Neural cell (in vitro differentiated cells): ENCODE measurements at regions not wholly inside any gene's neighbourhood (a gene's known extent, or its start where the extent isn't known, plus 50 kb on each side); places are given as distances from the start of the nearest gene placed in this dataset.
"Not testable (repeated sequence)": the region's sequence is repeated elsewhere in the genome, so short reads cannot be mapped to it uniquely, and the experiment has no call there.

Experiments used
- H2AFZ ChIP-seq: fragments of 200-600, 300-800 bp; sonication (generic), shearing (Covaris generic); 2 replicates; pipeline ENCODE4 v1.6.0; 2014; ENCODE audit warnings: low read depth, mild to moderate bottlenecking, antibody characterized with exemption, low read length, moderate library complexity
- H3F3A ChIP-seq: fragments of 200-600 bp; shearing (Covaris generic); 2 replicates; pipeline ENCODE4 v1.6.1; 2016; ENCODE audit warnings: mild to moderate bottlenecking, moderate library complexity, mixed read lengths, antibody characterized with exemption, low read length; ENCODE audit not compliant: insufficient read depth, poor library complexity, severe bottlenecking
- H3K27ac ChIP-seq: fragments of 200-600, 300-800 bp; sonication (generic), shearing (Covaris generic); 2 replicates; pipeline ENCODE4 v1.5.1; 2014; ENCODE audit warnings: mild to moderate bottlenecking, low read length, moderate library complexity
- H3K27me3 ChIP-seq: fragments of 300-800, 200-600 bp; sonication (generic), shearing (Covaris generic); 2 replicates; pipeline ENCODE4 v1.6.0; 2014; ENCODE audit warnings: mild to moderate bottlenecking, low read depth, low read length, moderate library complexity; ENCODE audit not compliant: insufficient read depth
- H3K36me3 ChIP-seq: fragments of 300-800, 200-600 bp; sonication (generic), shearing (Covaris generic); 2 replicates; pipeline ENCODE4 v1.5.1; 2014; ENCODE audit warnings: mild to moderate bottlenecking, antibody characterized with exemption, low read length, moderate library complexity; ENCODE audit not compliant: insufficient read depth
- H3K4me2 ChIP-seq: fragments of 300-800, 200-600 bp; sonication (generic), shearing (Covaris generic); 2 replicates; pipeline ENCODE4 v1.6.0; 2014; ENCODE audit warnings: mild to moderate bottlenecking, low read length
- H3K4me3 ChIP-seq: fragments of 300-800, 200-600 bp; sonication (generic), shearing (Covaris generic); 2 replicates; pipeline ENCODE4 v1.5.1; 2014; ENCODE audit warnings: mild to moderate bottlenecking, low read length, moderate library complexity
- H3K79me2 ChIP-seq: fragments of 200-600 bp; shearing (Covaris generic); replicated peaks from 2 replicates; pipeline ENCODE4 v1.6.0; 2014; ENCODE audit warnings: mild to moderate bottlenecking, low read length, moderate library complexity; ENCODE audit not compliant: insufficient read depth
- H3K9ac ChIP-seq: fragments of 300-800, 200-600 bp; sonication (generic), shearing (Covaris generic); 2 replicates; pipeline ENCODE4 v1.6.1; 2016; ENCODE audit warnings: mild to moderate bottlenecking, low read length, mixed read lengths
- H3K9me2 ChIP-seq: fragments of 200-600 bp; shearing (Covaris generic); 2 replicates; pipeline ENCODE4 v1.6.1; 2016; ENCODE audit warnings: mild to moderate bottlenecking, low read length, mixed read lengths; ENCODE audit not compliant: insufficient read depth
- H3K9me3 ChIP-seq: fragments of 200-600, 300-800 bp; sonication (generic), shearing (Covaris generic); 2 replicates; pipeline ENCODE4 v1.6.1; 2016; ENCODE audit warnings: mild to moderate bottlenecking, mixed run types, low read length, moderate library complexity, mixed read lengths
- H4K20me1 ChIP-seq: fragments of 200-600 bp; shearing (Covaris generic); 2 replicates; pipeline ENCODE4 v1.6.1; 2016; ENCODE audit warnings: mild to moderate bottlenecking, mixed run types; ENCODE audit not compliant: insufficient read depth
- CTCF ChIP-seq: fragments of 450-650 bp; IDR thresholded peaks from 2 replicates; pipeline ENCODE4 v1.5.1; 2014; ENCODE audit warnings: antibody characterized with exemption, mild to moderate bottlenecking, moderate library complexity; ENCODE audit not compliant: poor library complexity, severe bottlenecking
- EP300 ChIP-seq: fragments of 450-650 bp; conservative IDR thresholded peaks from 2 replicates; pipeline ENCODE4 v1.6.1; 2014; ENCODE audit warnings: antibody characterized with exemption, mild to moderate bottlenecking, moderate library complexity; ENCODE audit not compliant: poor library complexity, severe bottlenecking
- EZH2 ChIP-seq: fragments of 200-600, 300-800 bp; shearing (Covaris generic), sonication (generic); IDR thresholded peaks from 2 replicates; pipeline ENCODE4 v1.6.1; 2014; ENCODE audit warnings: antibody characterized with exemption, low read length, borderline replicate concordance, mild to moderate bottlenecking; ENCODE audit not compliant: insufficient read depth, poor library complexity, severe bottlenecking
- MXI1 ChIP-seq: fragments of 450-650 bp; conservative IDR thresholded peaks from 2 replicates; pipeline ENCODE4 v1.6.1; 2014; ENCODE audit warnings: antibody characterized with exemption, mild to moderate bottlenecking; ENCODE audit not compliant: poor library complexity, severe bottlenecking
- POLR2AphosphoS5 ChIP-seq: IDR thresholded peaks from 2 replicates; pipeline ENCODE4 v1.6.1; 2012
- RAD21 ChIP-seq: fragments of 450-650 bp; conservative IDR thresholded peaks from 2 replicates; pipeline ENCODE4 v1.6.1; 2014; ENCODE audit warnings: antibody characterized with exemption, mild to moderate bottlenecking, moderate library complexity
- REST ChIP-seq: IDR thresholded peaks from 2 replicates; pipeline ENCODE4 v1.6.1; 2012; ENCODE audit warnings: borderline replicate concordance
- SMC3 ChIP-seq: fragments of 450-650 bp; conservative IDR thresholded peaks from 2 replicates; pipeline ENCODE4 v1.6.1; 2014; ENCODE audit warnings: antibody characterized with exemption, mild to moderate bottlenecking, moderate library complexity; ENCODE audit not compliant: poor library complexity
- TAF1 ChIP-seq: IDR thresholded peaks from 2 replicates; pipeline ENCODE4 v1.6.1; 2012; ENCODE audit warnings: low read depth

GRCh38 chr22:44639891-44640617 is 62.0 kb upstream of the PRR5 start:
- H3K79me2 ChIP-seq: no peaks in the 10 kb centered on the region
- TF ChIP-seq RAD21 (no peak), EP300 (no peak), SMC3 (no peak), REST (no peak), CTCF (no peak), TAF1 (no peak), MXI1 (no peak), EZH2 (no peak), POLR2AphosphoS5 (no peak)
- no peak overlapping the region for H3K27ac ChIP-seq
- H3K9me3 ChIP-seq: no peaks in the 10 kb centered on the region
- H2AFZ ChIP-seq: no peak overlapping the region
- H3K36me3 ChIP-seq: no peaks in the 10 kb centered on the region
- H3K4me3 ChIP-seq: no peak overlapping the region
- H3K9me2 ChIP-seq: no peaks in the 10 kb centered on the region
- no peak overlapping the region for H3K4me2 ChIP-seq
- no peaks in the 10 kb centered on the region for H3F3A ChIP-seq
- H3K27me3 ChIP-seq: no peaks in the 10 kb centered on the region
- no peaks in the 10 kb centered on the region for H4K20me1 ChIP-seq
- H3K9ac ChIP-seq: no peak overlapping the region

DNA sequence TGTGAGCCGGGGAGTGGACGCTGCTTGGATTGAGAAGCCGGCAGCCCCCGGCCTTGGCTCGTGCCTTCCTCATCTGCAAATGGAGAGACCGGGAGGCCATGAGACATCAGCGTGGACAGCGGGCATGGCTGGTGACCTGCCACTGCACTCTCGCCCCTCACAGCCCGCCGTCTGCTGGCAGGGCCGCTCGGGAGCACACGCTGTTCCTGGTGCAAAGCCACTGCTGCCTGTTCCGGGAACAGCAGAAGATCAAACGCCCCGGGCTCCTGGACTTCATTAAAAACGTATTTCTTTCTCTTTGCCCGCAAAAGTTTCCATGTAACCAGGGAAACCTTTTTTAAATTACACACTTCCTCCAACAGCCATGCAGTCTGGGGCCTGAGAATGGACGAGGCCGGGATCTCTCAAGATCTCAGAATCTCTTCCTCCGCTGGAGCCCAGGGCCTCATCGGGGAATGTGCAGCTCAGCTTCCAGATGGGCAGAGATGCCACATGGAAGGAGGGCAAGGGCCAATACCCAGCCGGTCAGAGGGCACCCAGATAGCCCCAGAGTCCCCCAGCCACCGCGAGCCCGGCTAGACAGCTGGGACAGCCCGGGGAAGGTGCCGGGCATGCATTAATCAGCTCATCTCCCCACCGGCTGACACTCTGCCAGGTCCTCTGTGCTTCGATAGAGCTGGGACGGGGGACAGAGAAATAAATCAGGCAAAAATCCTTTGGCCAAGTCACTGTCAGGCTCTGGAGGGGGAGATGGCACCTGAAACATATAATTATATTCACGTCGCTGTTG is 62.8 kb upstream of the PRR5 start:
- H3K4me2 ChIP-seq: no peak overlapping the region
- no peak overlapping the region for H3K27ac ChIP-seq
- H3K9me2 ChIP-seq: no peaks in the 10 kb centered on the region
- H3F3A ChIP-seq: no peaks in the 10 kb centered on the region
- no peak overlapping the region for H3K4me3 ChIP-seq
- TF ChIP-seq RAD21 (no peak), CTCF (no peak)
- no peaks in the 10 kb centered on the region for H3K27me3 ChIP-seq
- H4K20me1 ChIP-seq: no peaks in the 10 kb centered on the region
- no peak overlapping the region for H2AFZ ChIP-seq
- H3K79me2 ChIP-seq: no peaks in the 10 kb centered on the region
- H3K9me3 ChIP-seq: no peaks in the 10 kb centered on the region
- no peaks in the 10 kb centered on the region for H3K36me3 ChIP-seq
- H3K9ac ChIP-seq: no peak overlapping the region

DNA sequence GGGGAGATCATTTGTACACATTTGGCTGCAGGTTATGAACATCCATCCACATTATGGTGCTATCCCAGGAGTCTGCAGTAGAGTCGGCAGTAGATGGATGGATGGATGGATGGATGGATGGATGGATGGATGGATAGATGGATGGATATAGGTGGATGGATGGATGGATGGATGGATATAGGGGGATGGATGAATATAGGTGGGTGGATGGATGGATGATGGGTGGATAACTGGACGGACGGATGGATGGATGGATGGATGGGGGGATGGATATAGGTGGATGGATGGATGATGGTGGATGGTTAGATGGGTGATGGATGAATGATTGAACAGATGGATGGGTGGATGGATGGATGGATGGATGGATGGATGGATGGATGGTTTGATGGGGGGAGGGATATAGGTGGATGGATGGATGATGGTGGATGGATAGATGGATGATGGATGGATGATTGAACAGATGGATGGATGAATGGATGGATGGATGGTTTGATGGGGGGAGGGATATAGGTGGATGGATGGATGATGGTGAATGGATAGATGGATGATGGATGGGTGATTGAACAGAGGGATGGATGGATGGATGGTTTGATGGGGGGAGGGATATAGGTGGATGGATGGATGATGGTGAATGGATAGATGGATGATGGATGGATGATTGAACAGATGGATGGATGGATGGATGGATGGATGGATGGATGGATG is 65.3 kb upstream of the PRR5 start:
- not testable (repeated sequence) for H2AFZ ChIP-seq, H3K4me3 ChIP-seq

GRCh38 chr22:44635567-44635966 is 66.4 kb upstream of the PRR5 start:
- not testable (repeated sequence) for H2AFZ ChIP-seq, H3K36me3 ChIP-seq, H3K27me3 ChIP-seq, H3F3A ChIP-seq, H3K79me2 ChIP-seq, H3K4me3 ChIP-seq, H3K27ac ChIP-seq, H3K9me2 ChIP-seq, H4K20me1 ChIP-seq, H3K4me2 ChIP-seq, H3K9me3 ChIP-seq, H3K9ac ChIP-seq

More for the DNA sequence above, 65.3 kb upstream of the PRR5 start:
- not testable (repeated sequence) for H3K36me3 ChIP-seq, H3K9me3 ChIP-seq, H3K9me2 ChIP-seq, H3K9ac ChIP-seq, H3K4me2 ChIP-seq, H4K20me1 ChIP-seq, H3F3A ChIP-seq, H3K27ac ChIP-seq, H3K79me2 ChIP-seq, H3K27me3 ChIP-seq
